HepG2 (cell line): ENCODE measurements at regions not wholly inside any gene's neighbourhood (a gene's known extent, or its start where the extent isn't known, plus 50 kb on each side); places are given as distances from the start of the nearest gene placed in this dataset.

ENCODE experiments used
- ASH2L ChIP-seq: fragments of 300-600, 200-600 bp; sonication (generic); IDR thresholded peaks from 2 replicates; pipeline ENCODE4 v1.7.0; 2017; ENCODE audit warnings: low read depth, mild to moderate bottlenecking, moderate library complexity, mixed read lengths, low read length; ENCODE audit not compliant: insufficient read length
- CC2D1A ChIP-seq: sonication (generic); formaldehyde crosslinking; IDR thresholded peaks from 2 replicates; pipeline ENCODE4 v1.8.1; 2023; ENCODE audit warnings: mild to moderate bottlenecking, missing genetic modification reagents
- GFI1 ChIP-seq: sonication (generic); formaldehyde crosslinking; IDR thresholded peaks from 2 replicates; pipeline ENCODE4 v1.5.0; 2020; ENCODE audit warnings: missing genetic modification reagents, mild to moderate bottlenecking, borderline replicate concordance
- HNRNPUL1 ChIP-seq: fragments of 200-400 bp; formaldehyde crosslinking; IDR thresholded peaks from 2 replicates; pipeline ENCODE4 v1.6.1; 2017; ENCODE audit warnings: low read depth, mild to moderate bottlenecking, low read length, moderate library complexity
- NAIF1 ChIP-seq: sonication (generic); formaldehyde crosslinking; IDR thresholded peaks from 2 replicates; pipeline ENCODE4 v1.5.0; 2020; ENCODE audit warnings: mild to moderate bottlenecking, missing genetic modification reagents, borderline replicate concordance
- SAP130 ChIP-seq: IDR thresholded peaks from 2 replicates; pipeline ENCODE4 v1.6.1; 2016; ENCODE audit warnings: low read depth
- SRY ChIP-seq: sonication (generic); formaldehyde crosslinking; IDR thresholded peaks from 2 replicates; pipeline ENCODE4 v1.8.0; 2022; ENCODE audit warnings: mild to moderate bottlenecking, missing genetic modification reagents
- TBX2 ChIP-seq: sonication (generic); formaldehyde crosslinking; IDR thresholded peaks from 2 replicates; pipeline ENCODE4 v1.5.0; 2020; ENCODE audit warnings: missing genetic modification reagents, mild to moderate bottlenecking, borderline replicate concordance
- THYN1 ChIP-seq: sonication (generic); formaldehyde crosslinking; IDR thresholded peaks from 2 replicates; pipeline ENCODE4 v1.8.1; 2023; ENCODE audit warnings: low read depth, mild to moderate bottlenecking, moderate library complexity, missing genetic modification reagents, borderline replicate concordance
- ZNF234 ChIP-seq: sonication (generic); formaldehyde crosslinking; conservative IDR thresholded peaks from 2 replicates; pipeline ENCODE4 v1.5.1; 2020; ENCODE audit warnings: mild to moderate bottlenecking, missing genetic modification reagents
- ZNF367 ChIP-seq: sonication (generic); formaldehyde crosslinking; IDR thresholded peaks from 2 replicates; pipeline ENCODE4 v1.4.0; 2020; ENCODE audit warnings: missing genetic modification reagents, borderline replicate concordance
- ZNF407 ChIP-seq: sonication (generic); formaldehyde crosslinking; IDR thresholded peaks from one replicate; pipeline ENCODE4 v1.5.1; 2020; ENCODE audit warnings: mild to moderate bottlenecking, missing genetic modification reagents; ENCODE audit errors: not compliant biosample characterization
- ZNF513 ChIP-seq: sonication (generic); formaldehyde crosslinking; conservative IDR thresholded peaks from 2 replicates; pipeline ENCODE4 v1.5.0; 2020; ENCODE audit warnings: missing genetic modification reagents
- TF ChIP-seq, protein P1 (sequence below): sonication (generic); formaldehyde crosslinking; IDR thresholded peaks from 2 replicates; pipeline ENCODE4 v1.8.1; 2022; ENCODE audit warnings: low read depth, mild to moderate bottlenecking, missing genetic modification reagents
- TF ChIP-seq, protein P2 (sequence below): sonication (generic); formaldehyde crosslinking; IDR thresholded peaks from 2 replicates; pipeline ENCODE4 v1.5.1; 2020; ENCODE audit warnings: mild to moderate bottlenecking, missing genetic modification reagents, borderline replicate concordance

- TF ChIP-seq ZNF407 (CRISPR knock-in tag) (no peak), GFI1 (CRISPR knock-in tag) (peak; percentile 78; the same call in 1 of the 2 replicates), SRY (no peak), CC2D1A (CRISPR knock-in tag) (no peak), ZNF234 (no peak), ZNF513 (no peak), NAIF1 (CRISPR knock-in tag) (peak; percentile 51; the same call in 1 of the 2 replicates), ZNF367 (CRISPR knock-in tag) (no peak), SAP130 (peak; percentile 78), HNRNPUL1 (no peak), ASH2L (peak; percentile 82), THYN1 (CRISPR knock-in tag) (no peak), TBX2 (CRISPR knock-in tag) (peak; percentile 61)
- TF ChIP-seq, protein P1, sequence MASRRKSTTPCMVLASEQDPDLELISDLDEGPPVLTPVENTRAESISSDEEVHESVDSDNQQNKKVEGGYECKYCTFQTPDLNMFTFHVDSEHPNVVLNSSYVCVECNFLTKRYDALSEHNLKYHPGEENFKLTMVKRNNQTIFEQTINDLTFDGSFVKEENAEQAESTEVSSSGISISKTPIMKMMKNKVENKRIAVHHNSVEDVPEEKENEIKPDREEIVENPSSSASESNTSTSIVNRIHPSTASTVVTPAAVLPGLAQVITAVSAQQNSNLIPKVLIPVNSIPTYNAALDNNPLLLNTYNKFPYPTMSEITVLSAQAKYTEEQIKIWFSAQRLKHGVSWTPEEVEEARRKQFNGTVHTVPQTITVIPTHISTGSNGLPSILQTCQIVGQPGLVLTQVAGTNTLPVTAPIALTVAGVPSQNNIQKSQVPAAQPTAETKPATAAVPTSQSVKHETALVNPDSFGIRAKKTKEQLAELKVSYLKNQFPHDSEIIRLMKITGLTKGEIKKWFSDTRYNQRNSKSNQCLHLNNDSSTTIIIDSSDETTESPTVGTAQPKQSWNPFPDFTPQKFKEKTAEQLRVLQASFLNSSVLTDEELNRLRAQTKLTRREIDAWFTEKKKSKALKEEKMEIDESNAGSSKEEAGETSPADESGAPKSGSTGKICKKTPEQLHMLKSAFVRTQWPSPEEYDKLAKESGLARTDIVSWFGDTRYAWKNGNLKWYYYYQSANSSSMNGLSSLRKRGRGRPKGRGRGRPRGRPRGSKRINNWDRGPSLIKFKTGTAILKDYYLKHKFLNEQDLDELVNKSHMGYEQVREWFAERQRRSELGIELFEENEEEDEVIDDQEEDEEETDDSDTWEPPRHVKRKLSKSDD (CRISPR knock-in tag) = 0 out of 2 replicates have a peak, but pooled peaks have one; percentile 57
- TF ChIP-seq, protein P2, sequence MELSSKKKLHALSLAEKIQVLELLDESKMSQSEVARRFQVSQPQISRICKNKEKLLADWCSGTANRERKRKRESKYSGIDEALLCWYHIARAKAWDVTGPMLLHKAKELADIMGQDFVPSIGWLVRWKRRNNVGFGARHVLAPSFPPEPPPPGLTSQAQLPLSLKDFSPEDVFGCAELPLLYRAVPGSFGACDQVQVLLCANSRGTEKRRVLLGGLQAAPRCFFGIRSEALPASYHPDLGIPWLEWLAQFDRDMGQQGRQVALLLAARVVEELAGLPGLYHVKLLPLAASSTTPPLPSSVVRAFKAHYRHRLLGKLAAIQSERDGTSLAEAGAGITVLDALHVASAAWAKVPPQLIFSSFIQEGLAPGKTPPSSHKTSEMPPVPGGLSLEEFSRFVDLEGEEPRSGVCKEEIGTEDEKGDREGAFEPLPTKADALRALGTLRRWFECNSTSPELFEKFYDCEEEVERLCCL (CRISPR knock-in tag) = no peak
Measured at GRCh38 chr6:168200571-168201134, 118.9 kb downstream of the DACT2 start (continued).
